Keratinocyte (primary cell): ENCODE measurements at regions not wholly inside any gene's neighbourhood (a gene's known extent, or its start where the extent isn't known, plus 50 kb on each side); places are given as distances from the start of the nearest gene placed in this dataset.

Experiments used
- DNase-seq: peaks from one replicate; pipeline ENCODE4 v3.0.0-alpha.2; 2011; ENCODE audit warnings: low read depth, missing footprints, low spot score
- FAIRE-seq: peaks from 2 replicates; lab custom pipeline; 2011; peaks lifted over from hg19 to GRCh38; lab: Jason Lieb, UNC
- H2AFZ ChIP-seq: 2 replicates; pipeline ENCODE4 v1.6.0; 2012; ENCODE audit warnings: low read length, control low read depth, inconsistent platforms; ENCODE audit not compliant: control insufficient read depth
- H3K27ac ChIP-seq: 2 replicates; pipeline ENCODE4 v1.5.1; 2011; ENCODE audit warnings: low read length; ENCODE audit not compliant: control insufficient read depth, insufficient read depth
- H3K27me3 ChIP-seq: 3 replicates; pipeline ENCODE4 v1.6.0; 2011; ENCODE audit warnings: low read length; ENCODE audit not compliant: control insufficient read depth, insufficient read depth; ENCODE audit errors: extremely low read depth
- H3K36me3 ChIP-seq, 2 experiments: 2 replicates in 1 of 2; 3 replicates in 1 of 2; pipeline ENCODE4 v1.5.1; 2011; ENCODE audit warnings: low read length in 2 of 2, mild to moderate bottlenecking in 1 of 2; ENCODE audit not compliant: control insufficient read depth in 2 of 2, insufficient read depth in 2 of 2; ENCODE audit errors: extremely low read depth in 1 of 2
- H3K4me1 ChIP-seq: 3 replicates; pipeline ENCODE4 v1.5.1; 2011; ENCODE audit warnings: low read length; ENCODE audit not compliant: control insufficient read depth, insufficient read depth; ENCODE audit errors: extremely low read depth
- H3K4me2 ChIP-seq: 3 replicates; pipeline ENCODE4 v1.6.0; 2011; ENCODE audit warnings: low read depth, low read length; ENCODE audit not compliant: control insufficient read depth, insufficient read depth; ENCODE audit errors: extremely low read depth
- H3K4me3 ChIP-seq, 3 experiments: fragments of 200-600 bp in 1 of 3; sonication (generic) in 1 of 3; 2 replicates in 2 of 3; 3 replicates in 1 of 3; pipeline ENCODE4 v1.5.1; 2011 to 2016; ENCODE audit warnings: low read length in 3 of 3, mild to moderate bottlenecking in 3 of 3, control low read depth in 2 of 3, inconsistent platforms in 1 of 3, low read depth in 1 of 3, mixed read lengths in 1 of 3, mixed run types in 1 of 3, moderate library complexity in 1 of 3; ENCODE audit not compliant: control insufficient read depth in 2 of 3, insufficient read depth in 2 of 3; ENCODE audit errors: extremely low read depth in 1 of 3
- H3K79me2 ChIP-seq: 2 replicates; pipeline ENCODE4 v1.6.0; 2012; ENCODE audit warnings: low read length; ENCODE audit not compliant: control insufficient read depth, insufficient read depth
- H3K9ac ChIP-seq: 3 replicates; pipeline ENCODE4 v1.6.0; 2011; ENCODE audit warnings: low read length; ENCODE audit not compliant: control insufficient read depth, insufficient read depth; ENCODE audit errors: extremely low read depth
- H3K9me1 ChIP-seq: 3 replicates; pipeline ENCODE4 v1.6.0; 2011; ENCODE audit warnings: low read length; ENCODE audit not compliant: control insufficient read depth, insufficient read depth; ENCODE audit errors: extremely low read depth
- H3K9me3 ChIP-seq: 2 replicates; pipeline ENCODE4 v1.5.1; 2012; ENCODE audit warnings: low read depth, low read length; ENCODE audit not compliant: control insufficient read depth
- H4K20me1 ChIP-seq: 3 replicates; pipeline ENCODE4 v1.6.0; 2011; ENCODE audit warnings: low read length; ENCODE audit not compliant: control insufficient read depth, insufficient read depth; ENCODE audit errors: extremely low read depth
- EZH2 ChIP-seq: IDR thresholded peaks from one replicate; pipeline ENCODE4 v1.6.1; 2012; ENCODE audit warnings: inconsistent platforms, mild to moderate bottlenecking, low read length, moderate library complexity
- dilution Hi-C: fragments of 300-500 bp; cut with MboI; formaldehyde crosslinking; loops from one replicate; pipeline ENCODE4 v1.7.0; 2020; ENCODE audit warnings: low sequenced_read_pairs; ENCODE audit not compliant: extremely low pct_ligation_motif_present
- TF ChIP-seq, protein P1 (sequence below), 3 experiments: IDR thresholded peaks in 1 of 3; conservative IDR thresholded peaks in 1 of 3; optimal IDR thresholded peaks in 1 of 3; 2 replicates in 2 of 3; 3 replicates in 1 of 3; pipeline versions ENCODE3 to v1.5.1; 2011; ENCODE audit warnings: low read length in 3 of 3, mild to moderate bottlenecking in 3 of 3, moderate library complexity in 2 of 3, control low read depth in 1 of 3, inconsistent platforms in 1 of 3; ENCODE audit not compliant: insufficient read depth in 2 of 3; ENCODE audit errors: extremely low read depth in 1 of 3

DNA sequence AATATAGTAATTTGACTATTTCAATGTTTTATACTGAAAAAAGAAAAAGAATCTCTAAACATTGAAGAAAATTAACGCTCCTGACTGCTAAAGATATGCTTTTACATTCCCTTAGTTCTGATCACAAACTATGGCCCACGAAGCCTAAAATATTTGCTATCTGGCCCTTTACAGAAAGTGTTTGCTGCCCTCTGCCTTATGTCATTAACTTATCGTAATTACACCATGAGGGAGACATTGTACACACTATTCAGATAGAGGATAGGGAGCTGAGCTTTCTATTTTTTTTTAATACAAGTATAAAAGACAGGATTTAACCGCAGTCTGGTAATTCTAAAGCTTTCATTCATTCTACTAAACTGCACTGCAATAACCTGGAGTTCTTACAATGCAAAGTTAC lies 393.1 kb upstream of the DCC start:
- TF ChIP-seq, protein P1, sequence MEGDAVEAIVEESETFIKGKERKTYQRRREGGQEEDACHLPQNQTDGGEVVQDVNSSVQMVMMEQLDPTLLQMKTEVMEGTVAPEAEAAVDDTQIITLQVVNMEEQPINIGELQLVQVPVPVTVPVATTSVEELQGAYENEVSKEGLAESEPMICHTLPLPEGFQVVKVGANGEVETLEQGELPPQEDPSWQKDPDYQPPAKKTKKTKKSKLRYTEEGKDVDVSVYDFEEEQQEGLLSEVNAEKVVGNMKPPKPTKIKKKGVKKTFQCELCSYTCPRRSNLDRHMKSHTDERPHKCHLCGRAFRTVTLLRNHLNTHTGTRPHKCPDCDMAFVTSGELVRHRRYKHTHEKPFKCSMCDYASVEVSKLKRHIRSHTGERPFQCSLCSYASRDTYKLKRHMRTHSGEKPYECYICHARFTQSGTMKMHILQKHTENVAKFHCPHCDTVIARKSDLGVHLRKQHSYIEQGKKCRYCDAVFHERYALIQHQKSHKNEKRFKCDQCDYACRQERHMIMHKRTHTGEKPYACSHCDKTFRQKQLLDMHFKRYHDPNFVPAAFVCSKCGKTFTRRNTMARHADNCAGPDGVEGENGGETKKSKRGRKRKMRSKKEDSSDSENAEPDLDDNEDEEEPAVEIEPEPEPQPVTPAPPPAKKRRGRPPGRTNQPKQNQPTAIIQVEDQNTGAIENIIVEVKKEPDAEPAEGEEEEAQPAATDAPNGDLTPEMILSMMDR (optimal IDR thresholded peaks at IDR 0.05 in 1 of 3, IDR thresholded peaks at IDR 0.05 in 1 of 3, conservative IDR thresholded peaks at IDR 0.05 in 1 of 3; ENCODE audit: extremely low read depth in 1 of 3, insufficient read depth in 2 of 3, low read length in 3 of 3) = no peak
- no peak for TF ChIP-seq EZH2
- Histone ChIP-seq H3K9me1 (no peaks in the 10 kb centered on the region), H3K27me3 (no peaks in the 10 kb centered on the region), H2AFZ (no peak overlapping the region), H3K4me1 (no peaks in the 10 kb centered on the region), H3K9me3 (no peaks in the 10 kb centered on the region), H3K79me2 (no peaks in the 10 kb centered on the region), H3K4me2 (no peak overlapping the region), H4K20me1 (no peaks in the 10 kb centered on the region), H3K36me3 (no peaks in the 10 kb centered on the region), H3K27ac (no peak overlapping the region), H3K4me3 (no peak overlapping the region), H3K9ac (no peak overlapping the region)
- DNase-seq (no peak), FAIRE-seq (no peak)
- dilution Hi-C loops = no loop called here

DNA sequence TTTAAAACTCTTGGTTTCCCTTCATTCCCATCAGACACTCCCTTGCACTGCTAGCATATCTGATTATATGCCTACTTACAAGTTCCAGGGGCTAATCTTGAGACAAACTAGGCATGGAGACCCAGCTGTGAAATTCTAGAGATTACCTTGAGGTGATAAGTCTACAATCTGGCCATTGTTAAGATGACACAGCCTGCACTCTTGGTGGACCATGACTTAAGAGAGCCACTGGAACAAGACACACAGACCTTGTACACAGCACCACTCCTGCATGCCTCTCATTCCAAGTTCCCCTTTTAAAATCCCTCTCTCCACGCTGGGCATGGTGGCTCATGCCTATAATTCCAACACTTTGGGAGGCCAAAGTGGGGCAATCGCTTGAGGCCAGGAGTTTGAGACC lies 387.2 kb upstream of the DCC start:
- Histone ChIP-seq H3K9ac (no peak overlapping the region), H3K4me3 (no peak overlapping the region), H3K79me2 (no peaks in the 10 kb centered on the region), H3K9me1 (no peaks in the 10 kb centered on the region), H3K4me1 (no peaks in the 10 kb centered on the region), H3K27ac (no peak overlapping the region), H2AFZ (no peak overlapping the region), H3K36me3 (no peaks in the 10 kb centered on the region), H3K27me3 (no peaks in the 10 kb centered on the region), H3K9me3 (no peaks in the 10 kb centered on the region), H3K4me2 (no peak overlapping the region), H4K20me1 (no peaks in the 10 kb centered on the region)
- dilution Hi-C loops = no loop called here
- no peak for TF ChIP-seq EZH2
- TF ChIP-seq, protein P1 (optimal IDR thresholded peaks at IDR 0.05 in 1 of 3, IDR thresholded peaks at IDR 0.05 in 1 of 3, conservative IDR thresholded peaks at IDR 0.05 in 1 of 3; ENCODE audit: extremely low read depth in 1 of 3, insufficient read depth in 2 of 3, low read length in 3 of 3) = no peak
- DNase-seq = no peak
- no peak for FAIRE-seq
